Loucy (cell line): ENCODE measurements at regions not wholly inside any gene's neighbourhood (a gene's known extent, or its start where the extent isn't known, plus 50 kb on each side); places are given as distances from the start of the nearest gene placed in this dataset.

ENCODE experiments used
- CTCF ChIP-seq: fragments of 200-600 bp; sonication (generic); conservative IDR thresholded peaks from 2 replicates; pipeline ENCODE4 v1.5.1; 2014; ENCODE audit warnings: mild to moderate bottlenecking, antibody characterized with exemption, low read length
- EZH2phosphoT487 ChIP-seq: fragments of 200-600 bp; IDR thresholded peaks from 2 replicates; pipeline ENCODE4 v1.6.1; 2018; ENCODE audit warnings: antibody characterized with exemption, mild to moderate bottlenecking, moderate library complexity, borderline replicate concordance

GRCh38 chr2:211133766-211134165 is 577.4 kb downstream of the CPS1 start:
- TF ChIP-seq CTCF (no peak), EZH2phosphoT487 (no peak)
